ENCODE measurements at regions not wholly inside any gene's neighbourhood (a gene's known extent, or its start where the extent isn't known, plus 50 kb on each side); places are given as distances from the start of the nearest gene placed in this dataset.

DNA sequence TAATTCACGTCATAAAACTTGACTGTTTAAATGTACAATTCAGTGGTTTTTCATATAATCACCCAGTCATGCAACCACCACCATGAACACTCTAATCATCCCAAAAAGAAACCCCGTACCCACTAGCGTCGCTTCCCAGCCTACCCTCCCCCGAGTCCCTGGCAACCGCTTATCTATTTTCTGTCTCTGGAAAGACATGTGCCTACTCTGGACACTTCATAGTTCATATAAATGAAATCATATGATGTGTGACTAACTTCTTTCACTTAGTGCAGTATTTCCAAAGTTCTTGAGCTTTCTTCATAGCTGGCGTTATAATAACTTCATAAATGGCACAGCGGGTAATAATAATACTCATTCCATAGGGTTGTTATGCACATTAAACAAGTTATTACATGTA, 215.2 kb downstream of the MYLK4 start:
- DNase-seq: no peak

DNA sequence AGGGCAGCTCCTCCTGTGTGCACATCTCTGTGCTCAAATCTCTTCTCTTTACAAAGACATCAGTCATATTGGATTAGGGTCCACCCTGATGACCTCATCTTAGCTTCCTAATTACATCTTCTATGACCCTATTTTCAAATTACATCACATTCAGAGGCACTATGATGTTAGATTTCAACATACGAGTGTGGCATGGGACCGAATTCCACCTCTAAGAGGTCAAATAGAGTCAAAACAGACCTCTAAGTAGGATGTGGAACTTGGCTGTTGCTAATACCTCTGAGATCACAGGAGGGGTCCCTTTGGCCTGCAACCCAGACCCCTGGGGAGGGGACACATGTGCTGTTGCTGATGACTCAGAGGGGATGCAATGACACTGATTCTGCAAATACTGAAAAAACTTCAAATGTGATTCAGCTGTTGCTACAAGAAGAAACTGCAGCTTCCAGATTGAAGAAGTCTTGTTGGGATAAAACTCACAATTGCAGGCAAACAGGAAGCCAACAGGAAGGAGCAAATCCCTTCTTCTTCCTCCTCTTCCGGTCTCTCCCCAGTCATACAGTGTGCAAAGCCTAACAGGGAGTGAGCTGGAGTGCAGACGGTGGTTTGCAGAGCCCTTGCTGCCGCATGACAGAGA, 216.2 kb downstream of the MYLK4 start:
- DNase-seq: no peak

DNA sequence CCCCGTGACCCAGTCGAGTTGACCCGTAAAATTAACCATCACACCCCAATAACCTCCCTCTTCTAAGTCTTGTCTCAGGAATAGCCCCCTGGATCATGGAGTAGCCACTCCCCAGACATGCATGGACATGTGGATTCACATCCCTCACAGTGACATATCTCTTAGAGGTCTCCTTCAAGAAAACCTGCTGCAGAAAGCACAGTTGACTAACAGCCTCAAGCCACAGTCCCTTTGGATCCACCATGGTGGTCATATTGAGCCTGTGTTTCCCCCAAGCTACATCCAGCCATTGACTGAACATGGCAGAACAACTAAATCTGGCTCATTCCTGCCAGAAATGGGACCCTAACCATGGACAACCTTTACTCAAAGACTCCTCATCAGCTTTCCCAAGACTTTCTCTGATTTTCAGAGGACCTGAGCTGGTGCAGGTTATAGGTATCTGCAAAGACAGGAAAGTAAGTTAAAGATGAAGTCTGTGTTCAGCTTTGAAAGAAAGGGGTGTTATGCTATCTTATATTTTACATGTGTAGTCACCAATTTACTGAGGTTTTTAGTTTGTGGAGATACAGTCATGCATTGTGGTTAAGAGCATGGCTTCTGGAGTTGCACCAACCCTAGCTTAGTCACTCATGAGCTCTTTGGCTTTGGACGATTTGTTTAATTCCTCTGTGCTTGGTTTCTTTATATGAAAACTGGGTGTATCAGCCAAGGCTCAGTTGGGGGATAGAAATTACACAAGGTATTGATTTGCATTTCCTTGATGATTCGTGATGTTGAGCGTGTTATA, 219.1 kb downstream of the MYLK4 start:
- DNase-seq: no peak

DNA sequence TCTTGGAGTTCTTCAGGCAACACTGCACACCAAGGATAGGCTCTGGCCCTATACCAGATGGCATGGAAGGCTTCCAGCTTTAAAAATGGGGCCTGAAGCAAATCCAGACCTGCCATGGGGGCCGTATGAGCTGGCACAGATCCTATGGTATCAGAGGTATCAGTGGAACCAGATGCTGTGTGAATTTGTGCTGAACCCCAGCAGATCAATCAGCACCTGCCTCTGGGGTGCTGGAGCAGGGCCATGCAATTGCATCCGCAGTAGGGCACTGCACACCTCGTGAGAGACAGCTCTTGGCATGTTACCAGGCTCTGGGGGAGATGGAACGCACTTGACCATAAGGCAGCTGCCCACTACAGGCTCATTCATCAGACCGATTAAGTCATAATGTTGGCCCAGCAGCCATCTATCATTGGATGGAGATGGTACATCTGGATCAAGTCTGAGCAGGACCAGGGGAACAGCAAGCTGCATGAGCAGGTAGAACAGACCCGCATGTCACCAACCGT, 221.5 kb downstream of the MYLK4 start:
- no peak for DNase-seq

DNA sequence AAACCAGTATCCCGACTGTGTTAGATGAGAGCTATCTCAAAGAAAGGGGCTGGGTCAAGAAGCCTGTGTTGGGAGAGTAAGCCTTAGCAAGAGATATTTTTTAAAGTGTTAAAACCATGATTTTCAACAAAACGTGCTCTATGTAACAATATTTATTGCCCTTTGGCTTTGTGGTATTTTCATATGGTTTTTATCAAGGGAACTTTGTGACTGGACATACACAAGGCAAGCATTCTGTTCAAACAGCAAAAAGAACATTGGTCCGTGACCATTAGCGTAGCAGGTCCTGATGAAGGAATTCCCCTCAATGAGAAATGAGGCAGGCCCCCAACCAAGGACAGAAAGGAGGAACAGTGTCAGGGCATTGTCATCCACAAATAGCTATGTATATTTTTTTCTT, 222.6 kb downstream of the MYLK4 start:
- DNase-seq: no peak

DNA sequence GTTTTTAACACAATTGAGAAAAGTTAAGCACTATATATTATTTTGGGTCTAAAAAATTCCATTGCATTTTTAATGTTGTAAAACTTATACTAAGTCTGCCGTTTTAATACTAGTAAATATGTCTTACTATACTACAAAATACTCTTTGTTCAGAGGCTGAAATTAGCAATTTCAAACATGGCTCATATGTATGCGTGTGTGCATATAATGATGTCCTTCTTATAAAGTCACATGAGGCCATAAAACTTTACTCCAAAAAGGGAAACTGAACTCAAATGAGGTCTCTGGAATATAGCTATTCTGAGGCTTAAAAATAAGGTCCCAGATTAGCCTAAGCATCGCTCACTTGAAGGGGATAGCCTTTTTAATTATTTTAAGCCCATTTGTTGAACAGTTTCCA, 224.0 kb downstream of the MYLK4 start:
- DNase-seq: no peak

DNA sequence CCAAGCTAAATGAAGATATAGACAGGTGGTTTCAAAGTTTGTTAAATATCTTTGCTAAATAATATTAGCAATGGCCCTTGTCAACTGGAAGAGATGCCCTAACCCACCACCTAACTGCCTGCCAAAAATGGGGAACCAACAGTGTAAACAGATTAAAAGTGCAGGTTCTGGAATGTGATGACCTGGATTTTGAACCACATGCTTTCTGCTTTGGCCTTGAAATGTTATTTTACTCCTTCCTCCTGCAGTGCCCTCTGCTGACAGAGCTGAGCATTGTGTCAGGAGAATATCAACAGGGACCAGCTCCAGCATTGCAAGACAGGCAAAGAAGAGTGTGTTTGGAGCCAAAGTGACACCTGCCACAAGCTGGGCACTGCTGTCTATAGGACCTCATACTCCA, 226.6 kb downstream of the MYLK4 start:
- no peak for DNase-seq

DNA sequence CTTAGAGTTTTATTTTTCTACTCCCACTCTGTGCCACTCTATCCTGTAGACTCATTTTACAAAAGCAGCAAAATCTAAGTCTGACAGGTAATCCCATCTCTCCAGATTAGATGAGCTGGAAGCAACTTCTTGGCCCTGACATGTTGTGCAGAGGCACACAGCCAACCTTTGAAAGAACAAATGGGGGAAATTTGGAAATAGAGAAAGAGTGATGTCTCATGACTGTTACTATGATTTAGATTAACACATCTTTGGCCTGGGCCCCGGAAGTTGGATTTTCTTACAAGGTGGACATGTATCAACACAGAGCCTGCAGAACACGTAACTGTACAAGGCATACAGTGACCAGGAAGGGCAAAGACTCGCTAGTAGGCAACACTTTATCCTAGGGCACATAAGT, 227.7 kb downstream of the MYLK4 start:
- DNase-seq: no peak

DNA sequence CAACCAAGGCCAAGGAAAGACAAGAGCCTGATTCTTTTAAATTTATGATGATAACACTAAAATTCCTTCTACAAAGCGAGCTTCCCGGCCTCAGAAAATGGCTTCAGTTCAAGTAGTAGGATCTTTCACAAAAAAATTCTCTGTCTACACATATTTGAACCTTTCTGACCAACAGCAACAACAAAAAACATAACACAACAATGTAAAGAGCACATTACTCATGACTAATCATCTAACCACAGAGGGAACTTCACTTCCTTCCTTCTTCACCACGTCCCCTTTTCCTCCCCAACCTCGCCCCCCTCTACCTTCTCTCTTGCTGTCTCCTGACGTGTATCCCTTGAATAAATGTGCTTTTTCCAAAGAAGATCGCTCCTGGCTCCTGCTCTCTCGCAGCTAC, 228.2 kb downstream of the MYLK4 start:
- no peak for DNase-seq

DNA sequence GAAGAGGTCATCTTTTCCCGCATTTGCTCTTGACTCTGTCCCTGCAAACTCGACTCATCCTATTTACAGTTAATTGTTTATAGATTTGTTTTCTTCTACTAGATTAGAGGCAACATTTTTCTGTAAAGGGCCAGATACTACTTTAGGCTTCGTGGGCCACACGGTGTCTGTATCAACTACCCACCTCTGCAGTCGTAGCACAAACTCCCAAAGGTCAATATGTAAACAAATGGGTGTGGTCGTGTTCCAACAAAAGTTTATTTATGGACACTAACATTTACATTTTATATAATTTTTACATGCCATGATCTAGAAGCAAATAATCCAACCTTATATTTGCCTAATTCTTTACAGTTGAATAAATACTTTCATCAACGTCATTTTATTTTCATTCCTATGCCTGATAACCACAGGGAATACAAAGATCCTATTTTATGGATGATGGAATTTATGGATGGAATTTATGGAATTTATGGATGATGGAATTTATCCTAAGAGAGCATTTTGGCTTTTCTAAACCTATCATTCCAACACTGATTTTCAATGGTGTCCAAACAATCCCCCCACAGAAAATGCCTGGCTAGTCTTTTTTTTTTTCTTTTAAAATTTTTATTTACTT, 232.8 kb downstream of the MYLK4 start:
- no peak for DNase-seq

DNA sequence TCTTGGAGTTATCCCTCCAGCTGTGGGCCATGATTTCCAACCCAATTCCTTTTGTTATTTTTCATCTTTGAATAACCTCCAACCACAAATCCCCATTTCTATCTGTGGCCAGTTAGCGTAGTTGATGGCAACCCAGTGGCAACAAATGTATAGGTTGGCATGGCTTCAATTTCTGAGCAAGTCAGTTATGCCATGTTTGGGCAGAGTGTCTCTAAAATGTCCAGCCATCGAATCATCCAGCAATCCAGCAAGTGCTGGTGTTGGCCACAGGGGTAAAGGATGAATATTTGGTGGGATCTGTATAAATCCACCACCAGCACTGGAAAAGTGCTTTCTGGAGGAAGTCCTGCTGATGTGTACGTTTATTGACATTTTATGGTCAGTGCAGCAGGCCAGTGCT, 233.3 kb downstream of the MYLK4 start:
- no peak for DNase-seq

DNA sequence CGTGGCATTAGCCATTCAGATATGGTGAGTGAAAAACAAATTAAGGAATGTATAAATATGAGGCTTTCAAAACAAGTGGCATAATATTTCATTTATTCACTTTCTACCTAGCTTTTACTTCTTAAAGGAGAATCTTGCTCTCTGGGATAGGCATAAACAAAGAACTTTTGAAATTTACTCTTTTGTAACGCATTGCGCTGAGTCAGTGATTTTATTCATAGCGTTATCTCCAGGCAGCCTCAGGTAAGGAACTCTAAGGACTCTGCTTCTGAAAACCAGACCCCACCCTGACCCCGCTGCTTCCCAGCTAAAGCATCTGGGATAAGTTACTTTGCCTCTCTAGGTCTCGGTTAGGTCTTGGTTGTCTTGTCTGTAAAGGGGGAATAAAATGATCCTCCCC, 234.7 kb downstream of the MYLK4 start:
- DNase-seq: no peak

DNA sequence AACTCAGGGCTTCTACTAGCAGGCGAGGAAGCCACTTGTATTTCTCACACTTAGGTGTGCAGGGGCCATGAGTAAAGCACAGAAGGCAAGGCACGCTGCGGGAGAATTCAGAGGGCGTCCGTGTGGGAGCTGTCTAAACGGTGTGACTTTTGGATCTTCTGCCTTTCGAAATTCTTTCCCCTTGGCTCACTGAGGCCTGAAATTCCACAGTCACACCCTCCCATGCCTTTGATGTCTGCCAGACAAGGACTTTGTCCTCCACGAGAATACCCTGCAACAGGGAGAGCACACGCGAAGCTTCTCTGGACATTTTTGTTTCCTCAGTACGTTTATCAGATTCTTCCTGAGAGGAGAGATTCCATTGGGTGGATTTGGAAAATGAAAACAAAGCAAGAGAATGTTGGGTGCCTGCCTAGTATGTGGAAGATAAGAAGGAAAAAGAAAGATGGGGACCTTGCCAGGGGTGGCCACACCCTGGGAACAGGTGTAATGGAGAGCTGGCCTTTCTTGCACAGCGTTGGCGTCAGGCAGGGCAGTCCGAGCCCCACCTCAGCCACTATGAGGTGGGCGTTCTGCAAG, 235.7 kb downstream of the MYLK4 start:
- DNase-seq: no peak

DNA sequence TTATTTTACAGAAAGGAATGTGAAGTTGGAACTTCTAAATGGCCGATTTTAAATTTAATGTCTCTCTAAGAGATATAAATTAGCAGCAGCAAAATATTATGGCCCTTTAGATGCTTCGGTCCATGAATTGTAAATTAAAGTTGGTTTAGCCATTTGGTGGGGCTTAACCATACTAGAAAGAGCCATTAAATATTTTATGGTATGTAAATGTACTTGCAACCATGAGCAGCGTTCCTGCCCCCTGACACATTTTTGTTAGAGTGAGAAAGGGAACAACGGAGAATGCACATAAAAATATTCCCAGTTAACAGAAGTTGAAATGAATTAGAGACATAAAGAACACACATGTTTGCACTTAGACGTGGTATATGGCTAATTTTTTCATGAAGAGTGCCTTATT, 237.9 kb downstream of the MYLK4 start:
- DNase-seq: no peak

DNA sequence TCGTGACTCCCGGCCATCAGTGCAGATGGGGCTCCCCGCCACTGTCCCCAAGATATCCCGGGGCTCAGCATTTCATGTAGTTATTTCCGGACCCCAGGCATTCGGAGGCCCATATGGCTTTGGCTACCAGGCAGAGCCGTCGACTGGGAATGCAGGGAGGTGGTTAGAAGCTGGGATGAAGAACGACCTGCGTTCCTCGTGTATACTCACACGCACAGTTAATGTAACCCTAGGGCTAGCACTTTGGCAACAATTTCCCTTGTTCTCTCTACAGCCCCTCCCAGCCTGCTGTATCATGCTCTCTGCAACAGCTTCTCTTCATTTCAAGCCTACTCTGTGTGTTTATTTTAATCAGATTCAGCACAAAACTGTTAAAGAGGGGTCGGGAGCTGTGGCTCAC, 240.4 kb downstream of the MYLK4 start:
- no peak for DNase-seq

DNA sequence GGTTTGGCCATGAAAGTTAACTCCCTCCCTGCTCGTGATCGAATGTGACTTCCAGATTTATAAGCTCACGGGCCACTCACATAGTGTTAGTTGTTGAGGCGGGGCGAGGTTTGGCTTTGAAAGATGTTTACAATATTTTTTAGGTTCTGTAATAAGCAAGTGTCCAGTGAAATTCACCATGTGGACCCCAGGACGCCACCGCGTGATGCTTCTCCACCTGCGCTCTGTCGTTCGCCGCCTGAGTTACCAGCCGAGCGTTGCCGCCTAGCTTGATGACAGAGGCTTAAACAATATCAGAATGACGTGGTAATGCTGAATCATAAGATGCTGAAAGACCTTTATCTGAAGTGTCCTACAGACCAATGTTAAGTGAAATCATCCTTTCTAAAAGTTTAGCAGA, 241.0 kb downstream of the MYLK4 start:
- no peak for DNase-seq

DNA sequence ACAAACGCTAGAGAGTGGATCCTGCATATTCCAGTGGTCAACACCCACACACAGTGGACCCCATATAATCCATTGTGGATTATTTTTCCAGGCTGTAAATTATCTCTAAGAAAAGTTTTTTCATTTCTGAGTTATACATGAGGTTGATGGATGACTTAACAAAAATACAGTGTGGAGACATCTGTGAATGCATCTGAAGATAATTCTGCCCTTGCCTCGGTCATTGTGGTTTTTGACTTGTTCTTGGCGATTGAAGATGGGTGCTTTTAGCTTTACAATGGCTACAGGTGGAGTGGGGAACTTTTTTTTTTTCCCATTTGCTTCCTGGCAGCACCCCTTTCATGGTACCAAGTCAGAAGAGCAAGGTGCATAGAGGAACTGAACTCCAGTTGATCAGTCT, 242.7 kb downstream of the MYLK4 start:
- DNase-seq: no peak

DNA sequence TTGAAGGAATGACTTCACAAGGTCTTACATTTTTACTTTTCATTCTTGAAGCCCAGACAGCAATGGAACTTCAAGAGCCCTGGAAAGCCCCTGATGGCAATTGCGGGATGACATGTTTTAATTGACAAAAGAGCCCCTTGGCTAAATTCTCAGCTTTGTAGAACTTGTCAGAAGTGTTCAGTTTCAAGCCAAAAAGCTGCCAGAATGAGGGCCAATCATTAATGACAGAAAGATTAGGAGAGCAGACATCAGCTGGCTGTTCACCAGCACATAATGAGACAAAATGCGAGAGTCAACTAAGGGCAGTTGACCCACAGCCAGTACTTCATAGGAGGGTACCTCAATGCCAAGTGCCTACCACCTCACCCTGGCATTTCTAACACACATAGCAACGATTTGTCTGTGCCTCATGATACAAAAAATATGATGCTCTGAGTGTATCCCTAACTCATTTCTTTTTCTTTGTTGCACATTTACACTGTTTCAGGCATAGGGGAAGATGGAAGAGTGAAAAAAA, 243.1 kb downstream of the MYLK4 start:
- DNase-seq: no peak

DNA sequence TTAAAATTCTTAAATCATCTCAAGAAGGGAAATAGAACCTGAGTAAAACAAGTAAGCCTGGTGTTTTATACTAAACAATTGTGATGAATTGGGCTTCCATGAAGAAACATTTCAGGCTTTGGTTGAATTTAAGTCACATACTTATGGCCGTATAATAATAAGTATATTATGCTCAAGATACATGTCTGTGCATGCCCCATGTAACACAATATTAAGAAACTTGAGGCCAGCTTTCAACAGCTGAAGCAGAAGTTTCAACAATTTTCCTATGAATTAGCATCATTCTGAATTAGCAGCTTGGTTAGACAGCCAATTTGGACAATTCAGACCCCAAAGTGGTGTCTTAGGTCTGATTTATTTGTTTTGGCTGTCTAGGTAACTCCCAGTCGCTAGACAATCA, 243.7 kb downstream of the MYLK4 start:
- no peak for DNase-seq

DNA sequence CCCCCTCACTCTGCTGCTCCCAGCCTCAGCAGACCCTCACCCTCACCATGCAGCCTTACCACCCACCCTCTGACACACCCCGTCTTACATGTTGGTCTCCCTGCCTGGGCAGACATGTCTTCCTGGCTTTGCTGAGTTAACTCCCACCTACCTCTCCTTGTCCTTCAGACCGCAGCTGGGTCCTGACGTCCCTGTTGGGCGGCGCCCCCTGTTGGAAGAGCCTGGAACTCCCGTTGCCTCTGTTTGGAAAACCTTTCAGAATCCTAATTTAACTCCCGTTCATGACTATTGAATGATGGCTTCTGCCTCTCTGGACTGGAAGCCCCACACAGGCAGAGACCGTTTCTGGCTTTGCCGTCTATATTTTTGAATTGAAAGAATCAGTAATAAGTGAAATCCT, 245.1 kb downstream of the MYLK4 start:
- no peak for DNase-seq

DNA sequence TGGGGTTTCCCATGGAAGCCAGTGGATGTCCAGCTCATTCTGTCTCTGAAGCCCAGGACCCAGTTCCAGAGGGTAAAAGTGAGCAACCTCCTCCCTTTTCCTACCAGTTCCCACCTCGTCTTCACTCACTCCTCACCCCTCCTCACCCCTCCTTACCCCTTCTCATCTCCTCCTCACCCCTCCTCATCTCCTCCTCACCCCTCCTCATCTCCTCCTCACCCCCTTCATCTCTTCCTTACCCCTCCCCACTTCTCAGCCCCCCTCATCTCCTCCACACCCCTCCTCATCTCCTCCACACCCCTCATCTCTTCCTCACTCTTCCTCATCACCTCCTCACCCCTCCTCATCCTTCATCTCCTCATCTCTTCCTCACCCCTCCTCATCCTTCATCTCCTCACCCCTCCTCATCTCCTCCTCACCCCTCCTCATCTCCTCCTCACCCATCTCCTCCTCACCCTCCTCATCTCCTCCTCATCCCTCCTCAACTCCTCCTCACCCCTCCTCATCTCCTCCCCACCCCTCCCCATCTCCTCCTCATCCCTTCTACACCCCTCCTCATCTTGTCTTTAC, 246.1 kb downstream of the MYLK4 start:
- no peak for DNase-seq

DNA sequence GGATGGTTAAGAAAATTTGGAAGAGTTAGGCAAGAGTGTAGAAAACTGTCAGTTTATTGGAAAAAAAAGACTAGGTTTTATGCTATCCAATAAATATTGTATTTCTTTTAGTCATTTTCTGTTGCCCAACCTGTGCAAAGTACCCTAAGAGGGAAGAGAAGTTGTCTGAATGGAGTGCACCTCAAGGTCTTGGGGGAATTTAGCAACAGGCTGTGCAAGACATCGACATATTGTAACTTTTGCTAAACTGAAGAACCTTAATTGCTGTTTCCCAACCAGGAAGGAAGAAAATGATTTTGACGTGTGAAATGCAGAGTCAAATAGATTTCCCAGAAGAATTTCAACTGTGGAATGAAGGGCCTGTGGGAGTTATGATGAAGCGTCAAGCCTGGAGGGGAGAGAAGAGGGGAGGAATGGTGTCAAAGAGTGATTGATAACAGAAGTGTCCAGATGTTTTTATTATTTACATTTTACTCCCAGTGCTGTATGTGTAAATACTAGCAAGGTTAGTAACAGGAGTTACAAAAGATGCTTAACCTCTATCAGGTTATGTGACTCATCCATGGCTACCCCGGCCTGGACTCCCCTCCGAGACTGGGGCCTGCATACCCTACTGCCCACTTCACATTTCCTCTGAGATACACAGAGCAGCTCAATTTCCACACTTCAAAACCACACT, 246.8 kb downstream of the MYLK4 start:
- no peak for DNase-seq

All from muscle of arm (tissue), 1 donor.